HG02798 (cell line): ENCODE measurements at regions not wholly inside any gene's neighbourhood (a gene's known extent, or its start where the extent isn't known, plus 50 kb on each side); places are given as distances from the start of the nearest gene placed in this dataset.

Source experiments
- ATAC-seq: cut with Tn5 transposase; IDR thresholded peaks from one replicate; pipeline ENCODE4 v1.9.1; 2021; ENCODE audit warnings: mild to moderate bottlenecking; ENCODE audit not compliant: unreplicated experiment, poor library complexity

GRCh38 chr3:10583798-10584708 is 78.7 kb upstream of the ATP2B2 start:
- ATAC-seq = no peak

DNA sequence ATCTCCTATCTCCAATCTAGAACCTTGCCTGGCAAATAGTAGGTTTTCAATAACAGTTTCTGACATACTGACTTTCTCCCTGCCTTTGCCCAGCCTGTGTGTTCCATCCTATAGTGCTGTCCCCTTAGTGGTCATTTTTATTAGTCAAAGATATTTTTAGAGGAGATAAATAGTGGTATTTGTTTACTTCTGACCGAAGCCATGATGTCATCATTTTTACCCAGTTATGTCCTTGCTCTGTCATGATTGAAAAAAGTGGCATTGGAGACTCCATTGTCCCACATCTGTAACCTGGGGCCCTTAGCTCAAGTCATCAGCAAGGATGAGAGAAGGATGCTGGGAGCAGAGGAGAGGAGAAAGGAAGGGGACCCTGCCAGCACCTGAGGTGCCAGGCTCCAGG is 80.6 kb upstream of the ATP2B2 start:
- no peak for ATAC-seq

DNA sequence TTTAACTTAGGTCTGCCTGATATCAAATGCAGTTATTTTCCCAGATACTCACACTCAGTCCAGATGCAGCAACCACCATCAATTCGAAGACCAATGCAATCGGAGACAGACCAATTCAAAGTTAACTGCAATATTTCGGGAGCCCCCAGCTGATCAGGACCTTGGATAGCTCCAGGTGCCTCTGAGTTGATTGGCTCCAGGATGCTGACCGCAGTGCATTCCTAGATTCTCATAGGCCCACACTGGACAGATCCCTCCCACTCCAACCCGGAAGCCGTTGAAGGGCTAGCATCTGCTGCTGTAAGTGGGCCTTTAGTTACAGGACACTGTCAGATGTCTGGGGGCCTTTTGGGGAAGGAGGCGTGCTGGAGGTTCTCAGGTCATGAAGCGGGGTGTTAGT is 89.5 kb upstream of the ATP2B2 start:
- peak; percentile 53 for ATAC-seq

GRCh38 chr3:10596746-10597448 is 91.5 kb upstream of the ATP2B2 start:
- no peak for ATAC-seq

DNA sequence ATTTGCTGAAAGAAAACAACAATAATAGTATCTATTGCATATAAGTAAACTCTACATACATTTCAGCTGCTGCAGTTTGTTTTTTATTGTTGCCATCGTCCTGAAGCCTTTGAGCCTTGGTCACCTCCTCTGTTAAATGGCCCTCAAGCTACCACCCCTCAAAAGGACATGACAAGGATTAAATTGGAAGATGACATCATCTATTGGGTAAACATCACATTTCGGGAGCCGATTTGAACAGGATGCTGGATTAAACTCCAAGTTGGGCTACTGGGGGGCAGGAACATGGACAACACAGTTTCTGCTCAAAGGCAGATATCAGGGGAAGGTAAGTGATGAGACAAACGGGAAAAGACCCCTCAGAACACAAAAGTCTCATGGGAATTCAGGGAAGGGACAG is 92.3 kb upstream of the ATP2B2 start:
- ATAC-seq = no peak

- ATAC-seq = no peak
Observed at GRCh38 chr3:10599017-10599416, 93.6 kb upstream of the ATP2B2 start.

DNA sequence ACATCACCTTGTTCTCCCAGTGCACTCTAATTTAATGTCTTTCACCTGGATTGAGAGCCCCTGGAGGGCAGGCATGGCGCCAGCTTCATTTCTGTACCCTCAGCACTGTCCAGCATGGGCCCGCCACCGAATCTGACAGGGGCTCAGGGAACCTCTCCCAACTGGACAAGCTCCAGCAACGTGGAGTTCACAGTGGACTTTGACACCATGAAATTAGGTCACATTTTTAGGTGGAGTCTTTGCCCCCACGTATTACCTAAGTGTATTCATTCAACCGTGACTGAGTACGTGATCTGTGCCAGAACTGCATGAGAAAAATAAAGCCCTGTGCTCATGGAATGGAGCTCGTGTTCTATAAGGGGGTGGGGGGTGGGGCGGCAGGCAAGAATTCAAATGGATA is 94.1 kb upstream of the ATP2B2 start:
- ATAC-seq = no peak

GRCh38 chr3:10600296-10600714 is 94.9 kb upstream of the ATP2B2 start:
- ATAC-seq = no peak

DNA sequence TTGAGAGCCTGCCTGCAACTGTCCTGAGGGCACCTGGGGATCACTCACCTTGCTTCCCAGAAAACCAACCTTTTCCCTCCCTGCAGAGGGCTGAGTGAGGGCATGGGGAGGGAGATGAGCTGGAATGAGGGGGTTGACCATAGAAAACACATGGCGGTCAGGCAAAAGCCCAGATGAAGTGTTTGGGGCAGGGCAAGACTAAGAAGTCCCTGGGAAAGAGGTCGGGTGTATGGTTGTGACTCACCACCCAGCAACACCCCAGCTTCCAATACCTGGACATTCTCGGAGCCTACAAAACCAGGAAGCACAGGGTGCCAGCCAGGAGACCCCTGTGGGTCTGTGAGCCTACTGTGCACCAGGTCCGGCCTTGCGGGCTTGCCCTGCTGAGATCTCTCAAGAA is 95.3 kb upstream of the ATP2B2 start:
- no peak for ATAC-seq

DNA sequence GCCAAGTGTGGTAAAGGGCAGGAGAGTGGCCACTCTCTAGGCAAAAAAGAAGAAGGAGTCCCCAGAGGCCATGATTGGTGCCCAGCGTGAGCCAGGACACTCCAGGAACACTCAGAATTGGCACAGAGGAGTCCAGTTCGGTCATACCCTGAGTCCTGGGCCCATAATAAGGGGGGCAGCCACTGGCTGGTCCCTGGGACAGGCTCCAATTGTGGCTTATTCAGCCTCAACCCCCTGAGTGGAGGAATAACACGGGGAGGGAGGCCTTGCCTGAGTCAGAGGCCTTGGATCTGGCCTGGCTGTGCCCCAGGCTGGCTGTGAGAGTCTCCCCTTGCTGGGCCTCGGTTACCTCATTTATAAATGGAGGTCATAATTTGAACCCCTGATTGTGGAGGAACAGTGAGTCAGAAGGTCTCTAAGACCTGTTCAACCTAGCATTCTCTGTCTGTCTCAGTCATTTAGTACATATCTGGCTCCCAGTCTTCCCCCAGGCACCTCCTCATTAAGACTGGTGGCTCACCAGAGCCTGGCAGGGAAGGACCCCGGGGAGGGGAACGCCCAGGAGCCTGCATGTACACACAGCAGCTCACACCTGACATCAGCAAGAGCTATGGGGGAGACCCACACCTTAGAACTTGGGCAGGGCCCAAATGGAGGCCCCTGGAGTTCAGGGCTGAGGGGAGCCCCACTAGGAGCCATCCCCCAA is 95.9 kb upstream of the ATP2B2 start:
- ATAC-seq = no peak

DNA sequence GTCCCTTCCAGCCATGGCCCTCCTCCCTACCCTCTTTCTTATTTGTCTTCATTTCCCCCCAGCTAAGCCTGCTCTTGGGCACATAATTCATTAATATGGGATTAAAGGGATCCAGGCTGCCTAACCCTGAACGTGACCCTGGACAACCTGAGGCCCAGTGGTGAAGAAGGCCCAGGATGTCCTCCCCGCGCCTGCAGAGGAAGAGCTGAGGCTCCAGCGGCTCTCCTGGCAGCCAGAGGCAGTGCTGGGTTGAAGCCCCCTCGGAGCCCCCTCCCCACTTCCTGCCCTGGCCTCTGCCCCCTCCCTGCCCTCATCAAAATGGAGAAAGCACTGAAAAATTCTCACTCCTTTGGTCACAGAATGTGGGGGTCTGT is 96.5 kb upstream of the ATP2B2 start:
- no peak for ATAC-seq

- no peak for ATAC-seq
Observed at GRCh38 chr3:10602271-10602670, 96.9 kb upstream of the ATP2B2 start.

DNA sequence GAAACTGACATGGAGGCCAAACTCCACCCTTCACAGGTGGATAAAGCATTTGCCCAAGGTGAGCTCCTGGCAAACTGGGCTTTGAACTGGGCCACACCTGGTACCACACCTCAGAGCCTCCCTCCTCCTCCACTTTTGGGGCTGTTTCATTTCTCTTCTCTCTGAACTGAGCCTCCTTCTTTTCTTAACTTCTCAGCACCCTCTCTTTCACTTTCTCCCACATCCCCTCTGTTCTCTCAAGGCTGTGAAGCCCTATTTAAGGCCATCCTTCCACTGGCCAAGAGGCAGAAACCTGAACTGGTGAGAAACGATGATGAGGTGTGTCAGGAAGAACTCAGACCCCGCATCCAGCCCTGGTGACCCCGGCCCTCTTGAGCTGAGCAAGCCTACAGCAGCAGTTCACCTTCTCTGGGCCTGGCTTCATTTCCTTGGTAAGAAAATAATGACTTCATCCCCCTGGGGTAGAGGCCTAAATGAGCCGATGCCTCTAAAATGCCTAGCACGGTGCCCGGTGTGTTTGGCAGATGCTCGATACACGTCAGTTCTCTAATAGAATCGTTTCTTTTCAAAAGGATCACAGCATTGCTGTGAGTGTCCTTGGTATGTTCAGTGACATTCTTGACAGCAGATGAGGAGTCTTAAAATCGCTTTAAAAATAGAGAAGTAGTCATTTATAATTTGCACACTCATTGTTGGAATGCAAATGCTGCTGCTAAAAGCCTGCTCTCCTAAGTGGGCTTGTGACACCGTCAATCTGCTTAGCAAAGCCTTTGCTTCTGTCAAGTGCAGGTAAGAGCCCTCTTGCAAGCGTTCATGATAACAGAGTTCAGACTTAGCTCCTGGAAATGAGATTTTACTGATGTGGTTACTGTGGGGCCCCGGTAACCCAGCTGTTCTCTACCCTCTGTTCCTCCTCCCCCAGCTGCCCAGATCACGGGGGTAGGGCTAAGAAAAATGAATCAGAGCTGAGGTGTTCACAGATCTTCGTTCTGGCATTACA is 97.7 kb upstream of the ATP2B2 start:
- peak; percentile 73 for ATAC-seq

- no peak for ATAC-seq
Observed at GRCh38 chr3:10609134-10609533, 103.7 kb upstream of the ATP2B2 start.

GRCh38 chr3:10614168-10614567 is 108.8 kb upstream of the ATP2B2 start:
- ATAC-seq = no peak

DNA sequence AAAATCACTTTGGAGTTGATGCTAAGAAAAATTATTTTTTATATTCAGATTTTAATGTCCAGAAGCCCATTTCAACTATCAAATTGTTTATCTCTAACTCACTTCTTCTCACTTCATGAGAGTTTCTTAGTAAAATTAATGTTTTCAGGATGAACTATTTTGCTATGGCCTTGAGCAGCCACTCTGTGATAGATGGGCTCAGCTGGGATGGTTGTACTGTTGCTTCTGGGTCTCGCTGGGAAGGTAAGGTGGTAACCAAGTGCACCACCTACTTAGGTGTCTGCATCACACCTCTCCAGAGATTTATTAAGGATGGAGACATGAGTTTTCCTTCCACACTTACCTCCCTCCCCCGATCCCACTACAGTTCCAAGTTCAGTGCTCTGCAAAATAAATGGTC is 110.3 kb upstream of the ATP2B2 start:
- ATAC-seq = no peak

DNA sequence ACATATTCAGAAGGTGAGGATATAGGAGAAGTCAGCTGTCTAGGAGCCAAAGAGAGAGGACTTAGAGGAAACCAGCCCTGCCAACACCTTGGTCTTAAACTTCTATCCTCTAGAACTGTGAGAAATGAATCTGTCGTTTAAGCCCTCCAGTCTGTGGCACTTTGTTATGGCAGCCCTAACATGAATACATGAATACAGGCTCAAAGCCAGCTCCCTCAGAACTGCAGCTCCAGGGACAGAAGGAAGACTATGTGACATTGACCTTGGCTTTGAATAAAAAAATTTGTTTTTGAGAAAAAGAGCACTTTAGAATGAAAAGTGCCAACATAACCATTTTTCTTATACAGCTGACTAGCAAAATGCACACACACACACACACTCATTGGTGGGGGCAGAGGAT is 110.9 kb upstream of the ATP2B2 start:
- ATAC-seq = no peak

DNA sequence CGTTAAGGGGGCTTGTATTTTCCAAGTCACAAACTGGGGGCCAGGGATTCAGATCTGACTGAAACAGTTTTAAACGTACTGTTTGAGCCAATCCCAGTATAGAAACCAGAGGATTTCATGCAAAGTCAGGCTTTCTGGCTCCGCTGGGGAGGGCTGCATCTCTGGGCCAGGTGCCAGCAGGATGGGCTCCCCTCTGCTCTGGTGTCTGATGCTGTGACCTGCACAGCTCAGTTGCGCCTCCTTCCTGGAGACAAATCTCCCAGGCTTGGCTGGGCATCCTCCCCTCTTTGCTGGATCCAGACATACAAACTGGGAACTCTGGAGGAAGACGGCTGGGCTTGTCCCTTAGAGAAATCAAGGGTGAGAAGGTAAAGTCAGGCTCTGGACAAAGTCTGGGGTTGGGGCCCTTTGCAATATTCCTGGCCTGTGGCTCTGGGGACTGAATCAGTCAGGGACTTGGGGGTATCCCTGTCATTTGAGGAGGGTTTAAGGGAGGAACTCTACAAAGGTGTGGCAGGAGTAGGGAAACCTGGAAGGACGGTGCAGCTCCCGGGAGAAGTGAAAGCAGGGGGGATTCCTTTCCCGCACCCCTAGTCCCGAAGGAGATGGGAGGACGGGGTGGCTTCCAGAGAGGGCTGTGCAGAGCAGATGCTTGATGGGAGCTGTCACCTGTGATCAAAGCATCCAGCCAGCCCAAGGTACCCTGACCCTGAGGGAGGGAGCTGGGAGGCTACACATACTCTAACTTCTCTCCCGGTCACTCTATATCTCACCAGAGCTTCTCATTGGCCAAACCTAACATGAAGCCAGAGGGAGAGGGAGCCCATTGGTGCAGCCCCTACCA is 114.8 kb upstream of the ATP2B2 start:
- no peak for ATAC-seq

DNA sequence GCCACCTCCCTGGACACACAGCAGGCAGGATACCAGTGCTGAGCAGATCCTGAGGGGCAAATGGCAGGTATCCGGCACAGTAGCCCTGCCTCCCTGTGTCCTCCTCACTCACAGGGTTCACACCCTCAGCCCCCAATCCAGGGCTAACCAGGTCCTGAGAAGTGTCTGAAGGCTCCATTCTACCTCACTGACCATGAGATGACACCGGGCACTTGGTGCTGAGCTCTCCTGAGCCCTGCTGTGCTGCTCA is 115.4 kb upstream of the ATP2B2 start:
- ATAC-seq = no peak
